AML-193 (cell line): ENCODE measurements at regions not wholly inside any gene's neighbourhood (a gene's known extent, or its start where the extent isn't known, plus 50 kb on each side); places are given as distances from the start of the nearest gene placed in this dataset.

ENCODE experiments used
- DNase-seq, 2 experiments: peaks; one replicate each; lab custom pipeline; 2025; lab: John Stamatoyannopoulos, UW

DNA sequence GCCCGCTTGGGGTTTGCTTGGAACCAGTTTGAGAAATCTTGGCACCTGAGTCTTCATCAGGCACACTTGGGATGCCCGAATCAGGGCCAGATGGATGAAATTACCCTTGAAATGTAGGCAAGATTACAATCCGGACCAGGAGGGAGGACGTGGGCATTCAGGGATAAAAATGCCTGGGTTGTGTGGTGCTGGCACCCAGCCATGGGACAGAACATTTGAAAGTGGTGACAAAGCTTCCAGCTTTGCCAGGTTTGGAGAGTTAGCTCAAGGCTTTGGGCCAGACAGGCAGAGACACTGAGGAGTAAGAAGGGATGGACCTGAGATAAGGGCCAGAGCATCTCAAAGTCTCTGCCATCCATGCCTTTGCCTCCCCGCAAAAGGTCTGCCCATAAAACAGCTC, 182.2 kb downstream of the TTC32 start:
- DNase-seq: no peak

DNA sequence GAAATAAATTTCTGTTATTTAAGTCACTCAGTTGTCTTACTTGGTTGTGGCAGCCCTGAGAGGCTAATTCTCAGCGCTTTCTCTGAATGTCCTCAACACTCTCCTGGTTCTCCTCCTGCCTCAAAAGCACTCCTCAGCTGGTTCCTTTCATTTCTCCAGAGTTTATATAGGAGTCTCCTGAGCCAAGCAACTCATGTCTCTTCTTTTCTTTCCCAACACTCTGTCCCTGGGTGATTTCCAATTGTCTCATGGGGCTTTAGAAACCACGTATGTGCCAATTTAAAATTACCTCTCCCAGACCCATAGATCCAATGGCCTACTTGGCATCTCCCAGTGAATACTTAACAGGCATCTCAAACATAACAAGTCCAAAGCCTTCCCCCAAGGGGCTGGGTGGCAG, 184.3 kb downstream of the TTC32 start:
- DNase-seq: no peak

DNA sequence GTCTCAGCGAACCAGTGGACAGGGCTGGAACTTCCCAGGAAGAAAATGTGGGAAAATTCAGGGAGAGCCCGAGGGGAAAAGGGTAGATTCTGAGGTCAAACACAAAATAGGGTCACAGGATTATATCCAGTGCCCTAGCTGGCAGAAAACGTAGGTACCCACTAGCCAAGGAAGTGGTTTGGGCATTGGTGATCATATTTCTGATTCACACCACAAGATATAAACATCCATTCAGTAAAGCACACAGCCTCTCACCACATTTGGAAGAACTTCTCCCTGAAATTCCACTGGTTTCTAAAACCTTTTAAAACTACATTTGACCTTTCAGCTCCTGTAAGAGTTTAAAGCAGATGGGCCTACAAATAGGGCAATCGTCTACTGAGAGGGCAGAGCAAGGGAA, 186.9 kb downstream of the TTC32 start:
- no peak for DNase-seq

DNA sequence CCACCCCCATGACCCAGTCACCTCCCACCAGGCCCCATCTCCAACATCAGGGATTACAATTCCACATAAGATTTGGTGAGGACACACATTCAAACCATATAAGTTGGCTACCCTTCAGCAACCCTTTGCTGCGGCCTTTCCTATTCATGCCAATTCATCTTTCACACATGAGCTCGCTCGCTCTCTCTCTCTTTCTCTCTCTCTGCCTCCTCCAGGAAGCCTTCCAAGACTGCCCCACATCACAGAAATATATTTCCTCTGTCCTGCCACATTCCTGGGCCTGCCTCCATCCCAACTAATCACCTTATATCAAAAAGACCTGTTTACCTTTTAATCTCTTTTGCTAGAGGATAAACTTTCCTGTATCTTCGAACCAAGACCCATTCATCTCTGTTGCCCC, 188.9 kb downstream of the TTC32 start:
- no peak for DNase-seq

DNA sequence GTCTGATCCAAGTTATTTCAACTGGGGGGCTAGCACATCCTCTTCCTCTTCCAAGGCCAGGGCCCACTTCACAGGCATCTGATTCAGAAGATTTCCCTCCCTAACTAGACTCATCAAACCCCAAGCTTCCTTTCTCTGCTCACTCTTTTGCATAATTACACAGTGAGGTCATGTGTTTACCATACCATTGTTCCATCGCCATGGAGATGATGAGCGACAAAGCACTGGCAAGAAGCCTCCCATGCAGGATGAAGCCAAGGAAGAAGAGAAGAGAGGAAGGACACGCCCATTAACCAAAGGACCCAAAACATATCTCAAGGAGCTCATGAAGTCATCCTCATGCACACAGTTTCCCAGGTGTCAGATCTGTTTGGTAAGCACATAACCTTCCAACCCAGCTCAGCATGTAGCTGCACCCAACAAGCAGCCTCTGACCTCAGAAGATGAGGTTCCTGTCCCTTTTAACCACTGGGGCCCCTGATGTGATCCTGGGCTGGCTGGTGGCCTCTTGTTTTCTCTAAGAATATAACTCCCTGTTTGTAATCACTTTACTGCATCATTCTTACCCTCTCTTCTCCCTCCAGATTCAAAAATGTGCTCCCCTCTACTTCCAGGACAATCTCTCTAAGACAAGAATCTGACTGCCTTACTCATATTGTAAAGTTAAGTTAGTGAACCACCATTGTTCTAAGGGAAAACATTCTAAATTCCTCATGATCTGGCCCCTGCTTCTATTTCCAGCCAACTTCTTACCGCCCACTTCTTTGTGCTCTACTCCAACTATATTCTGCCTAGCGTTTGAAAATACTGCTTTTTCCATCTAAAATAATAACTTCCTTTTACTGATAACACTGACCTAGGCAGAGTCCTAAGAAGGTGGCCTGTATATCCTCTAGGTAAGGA, 190.1 kb downstream of the TTC32 start:
- no peak for DNase-seq

DNA sequence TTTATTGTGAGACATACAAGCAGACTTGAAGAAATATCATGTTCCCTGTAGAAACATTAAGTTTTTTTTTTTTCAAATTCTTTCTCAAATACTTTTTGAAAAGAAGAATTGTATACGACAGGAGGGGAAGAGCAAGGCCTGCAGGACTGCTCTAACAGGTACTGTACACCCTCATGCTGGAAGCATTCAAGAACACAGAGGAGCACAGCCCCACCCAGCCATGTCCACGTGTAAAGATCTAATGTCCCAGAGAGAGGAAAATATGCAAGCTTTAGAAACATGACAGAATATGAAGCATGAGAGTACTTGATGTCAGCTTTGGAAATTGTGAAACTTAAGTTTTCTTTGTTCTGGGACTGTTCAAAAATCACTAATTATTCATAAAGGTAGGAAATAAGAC, 191.6 kb downstream of the TTC32 start:
- no peak for DNase-seq

DNA sequence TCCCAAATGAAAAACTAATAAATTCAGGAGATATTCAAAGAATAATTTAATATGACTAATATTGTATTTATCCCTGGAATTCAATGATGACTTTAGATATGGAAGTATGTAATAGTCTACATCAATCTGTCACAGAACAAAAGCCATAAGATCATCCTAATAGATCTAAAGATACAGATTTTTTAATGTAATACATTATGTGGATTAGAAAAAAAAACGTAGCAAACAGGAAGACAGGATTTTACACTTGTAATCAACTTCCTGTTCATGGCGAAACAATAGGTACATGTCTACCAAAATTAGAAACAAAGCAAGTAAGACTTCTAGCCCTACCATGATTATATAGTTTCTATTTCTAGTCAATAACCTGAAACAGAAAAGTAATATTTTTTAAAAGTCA, 192.2 kb downstream of the TTC32 start:
- no peak for DNase-seq

DNA sequence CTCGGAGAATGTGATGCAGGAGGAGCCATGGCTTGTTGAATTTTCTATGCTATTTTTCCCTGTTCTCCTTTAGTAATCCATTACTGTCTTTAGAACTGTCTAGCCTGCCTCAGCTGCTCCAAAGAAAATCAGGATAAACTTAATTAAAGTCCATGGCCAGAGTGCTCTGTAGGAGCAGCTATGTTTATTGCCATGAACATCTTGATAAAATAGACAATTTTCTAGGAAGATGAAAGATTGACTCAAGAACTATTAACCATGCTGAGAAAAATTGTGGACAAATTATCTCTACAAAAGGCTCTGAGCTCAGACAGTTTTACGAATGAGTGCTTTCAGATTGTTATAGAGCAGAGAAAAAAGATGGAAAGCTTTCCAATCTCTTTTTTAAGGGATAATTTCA, 193.0 kb downstream of the TTC32 start:
- DNase-seq: no peak

DNA sequence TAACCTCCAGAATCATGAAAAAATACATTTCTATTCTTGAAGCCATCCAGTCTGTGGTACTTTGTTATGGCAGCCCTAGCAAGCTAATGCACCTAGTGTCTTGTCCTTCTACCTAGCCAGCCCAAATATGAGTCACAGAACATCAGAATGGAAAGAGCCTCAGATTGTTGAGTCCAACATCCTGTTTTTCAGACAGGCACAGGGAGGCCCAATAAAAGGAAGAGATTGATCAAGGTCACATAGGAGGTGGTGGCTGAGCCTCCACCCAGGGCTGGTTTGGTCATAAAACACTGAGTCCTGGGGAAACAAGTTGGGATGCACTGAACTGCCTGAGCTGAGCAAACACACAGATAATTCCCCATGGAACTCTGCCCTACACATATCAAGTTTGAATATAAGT, 195.5 kb downstream of the TTC32 start:
- DNase-seq: no peak

DNA sequence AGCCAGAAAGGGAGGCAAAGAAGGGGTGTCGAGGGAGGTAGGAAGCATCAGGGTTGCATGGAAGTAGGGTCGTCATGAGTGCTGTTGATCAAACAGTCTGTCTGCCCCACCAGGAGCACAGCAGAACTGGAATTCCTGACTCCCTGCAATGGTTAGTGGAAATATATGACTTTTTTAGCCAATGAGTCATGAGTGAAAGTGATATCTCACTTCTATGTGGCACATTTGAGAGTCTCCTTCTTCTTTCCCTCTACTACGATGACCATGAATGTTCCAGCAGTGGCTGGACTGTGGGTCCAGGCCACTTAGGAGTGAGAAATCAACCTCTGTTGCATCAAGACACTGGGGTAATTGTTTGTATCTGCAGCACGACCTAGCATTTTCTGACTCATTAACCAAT, 199.5 kb downstream of the TTC32 start:
- DNase-seq: no peak

DNA sequence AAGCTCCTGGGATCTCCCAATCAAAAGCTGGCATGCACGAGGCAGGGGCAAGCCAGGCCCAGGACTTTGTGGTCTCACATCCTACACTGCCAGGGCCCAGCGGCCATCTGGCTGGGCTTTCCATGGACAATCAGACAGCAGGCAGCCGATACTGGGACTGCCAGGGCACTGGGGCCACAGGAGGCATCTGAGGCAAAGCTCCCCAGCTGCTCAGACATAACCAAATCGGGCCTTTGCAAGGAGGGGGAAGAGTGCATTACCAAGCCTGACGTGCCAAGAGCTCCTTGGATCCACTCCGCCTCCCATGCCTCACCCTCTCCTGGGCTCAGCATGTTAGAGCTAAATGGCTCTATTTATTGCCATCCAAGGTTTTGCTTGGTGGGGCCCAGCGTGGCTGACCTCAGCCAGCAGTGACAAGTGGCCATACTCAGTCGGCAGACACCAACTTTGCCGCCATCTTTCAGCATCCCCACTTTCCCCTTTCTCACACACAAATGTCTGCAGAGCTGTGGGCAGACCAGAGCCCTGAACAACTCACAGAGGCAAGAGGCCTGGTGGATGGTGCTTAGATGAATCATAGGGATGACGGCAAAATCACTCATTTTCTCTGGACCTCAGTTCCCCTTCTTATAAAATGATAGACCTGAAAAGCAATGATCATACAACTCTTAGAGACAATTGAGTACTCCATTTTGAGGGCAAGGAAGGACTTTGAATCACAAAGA, 200.8 kb downstream of the TTC32 start:
- no peak for DNase-seq

DNA sequence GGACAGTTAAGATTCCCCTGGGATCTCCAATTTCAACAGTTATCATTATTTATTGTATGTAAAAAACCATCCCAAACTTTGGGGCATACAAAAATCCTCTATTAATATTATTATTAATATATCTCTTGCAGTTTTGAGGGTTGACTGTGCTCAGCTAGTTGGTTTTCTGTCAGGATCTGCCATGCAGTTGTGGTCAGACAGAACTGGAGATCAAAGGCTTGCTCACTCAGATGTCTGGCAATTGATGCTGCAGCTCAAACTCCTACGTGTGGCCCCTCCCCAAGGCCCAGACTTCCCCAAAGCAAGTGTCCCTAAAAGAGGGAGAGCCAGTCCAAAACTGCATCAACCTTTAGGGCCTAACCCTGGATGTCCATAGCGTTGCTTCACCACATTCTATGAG, 204.7 kb downstream of the TTC32 start:
- DNase-seq: no peak

DNA sequence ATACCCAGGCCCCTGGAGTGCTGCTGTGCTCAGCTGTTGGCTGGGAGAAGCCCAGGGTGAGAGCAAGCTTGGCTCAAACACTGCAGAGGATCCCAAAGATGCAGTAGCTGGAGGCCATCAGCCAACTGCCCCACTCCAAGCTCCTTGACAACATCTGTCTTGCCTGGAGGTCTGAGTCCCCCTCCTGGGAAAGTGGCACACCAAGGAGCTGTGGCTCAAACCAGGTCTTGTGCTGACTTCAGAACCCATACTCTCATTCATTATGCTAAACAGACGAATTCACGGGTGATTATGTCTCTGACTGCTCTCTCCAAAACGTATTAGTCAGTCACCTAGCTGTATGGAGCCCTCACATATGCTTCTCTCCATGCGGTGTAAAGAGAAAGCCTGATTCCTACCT, 206.1 kb downstream of the TTC32 start:
- no peak for DNase-seq

DNA sequence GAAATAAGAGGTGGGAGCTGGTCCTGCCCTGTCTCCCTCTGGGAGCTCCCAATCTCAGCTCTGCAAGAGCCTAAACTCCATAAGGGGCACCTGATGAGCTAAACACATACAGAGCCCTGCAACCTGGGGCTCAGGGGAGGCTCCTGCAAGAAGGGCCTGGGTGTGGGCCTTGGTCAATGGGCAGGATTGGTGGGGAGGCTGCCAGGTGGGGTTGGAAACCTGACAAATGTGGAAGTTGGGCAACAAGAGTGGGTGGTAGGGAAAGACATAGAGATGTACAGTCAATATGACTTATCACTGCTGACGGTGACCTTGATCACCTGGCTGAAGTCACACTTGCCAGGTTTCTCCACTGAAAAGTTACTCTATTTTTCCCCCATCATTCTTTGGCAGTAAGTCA, 209.9 kb downstream of the TTC32 start:
- DNase-seq: no peak

DNA sequence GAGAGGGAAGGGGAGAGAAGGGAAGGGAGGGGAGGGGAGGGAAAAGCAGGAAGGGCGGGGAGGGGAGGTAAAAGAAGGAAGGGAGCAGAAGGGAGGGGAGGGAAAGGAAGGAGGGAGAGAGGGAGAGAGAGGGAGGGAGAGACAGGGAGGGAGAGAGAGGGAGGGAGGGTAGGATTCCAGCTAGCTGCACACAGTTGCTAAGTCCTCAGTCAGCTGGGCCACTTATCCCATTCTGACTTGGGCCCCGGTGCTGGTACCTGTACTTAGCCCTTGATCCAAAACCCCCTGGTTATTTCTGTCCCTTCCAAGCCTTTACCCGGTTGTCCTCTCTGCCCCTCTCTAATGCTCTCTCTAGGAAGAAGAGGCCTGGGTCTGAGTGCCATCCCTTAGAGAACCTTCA, 211.4 kb downstream of the TTC32 start:
- DNase-seq: no peak

DNA sequence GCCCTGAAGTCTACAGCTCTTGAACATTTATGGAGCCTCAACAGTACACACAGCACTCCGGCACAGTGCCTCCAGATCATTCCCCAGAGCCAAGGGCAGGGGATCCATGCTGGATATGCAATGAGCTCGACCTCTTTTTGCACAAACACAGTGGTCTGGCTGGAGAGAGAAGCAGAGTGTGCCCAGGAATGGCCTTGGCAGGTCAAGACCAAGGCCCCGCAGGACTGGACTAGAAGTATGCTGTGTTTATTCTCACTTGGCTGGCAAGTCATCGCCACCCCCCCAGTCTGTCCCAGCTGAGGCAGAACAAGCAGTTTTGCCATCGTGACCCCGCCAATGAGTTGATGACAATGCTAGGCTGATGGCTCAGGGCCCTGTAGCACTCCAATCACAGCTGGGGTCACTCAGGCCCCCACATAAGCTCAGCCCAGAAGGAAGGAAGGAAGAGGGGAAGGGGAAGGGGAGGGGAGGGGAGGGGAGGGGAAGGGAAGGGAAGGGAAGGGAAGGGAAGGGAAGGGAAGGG, 212.1 kb downstream of the TTC32 start:
- DNase-seq: no peak

DNA sequence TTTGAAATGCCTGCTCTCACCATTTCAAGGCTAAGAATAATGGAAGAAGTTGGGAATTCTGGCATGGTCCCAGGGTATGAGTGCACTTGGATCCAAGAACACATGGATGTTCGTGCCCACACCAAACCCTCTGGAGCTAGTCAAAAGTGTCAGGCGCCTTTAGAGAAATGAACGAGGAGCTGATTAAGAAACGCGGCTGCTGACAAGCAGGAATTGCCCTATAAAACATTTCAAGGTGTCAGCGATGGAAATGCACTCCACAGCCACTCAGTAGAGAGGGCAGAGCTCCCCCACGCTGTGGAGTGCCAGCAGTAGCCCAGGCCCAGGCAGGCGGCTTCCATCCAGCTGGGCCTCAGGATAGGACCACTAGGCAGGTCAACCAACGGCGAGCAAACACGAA, 213.7 kb downstream of the TTC32 start:
- no peak for DNase-seq

DNA sequence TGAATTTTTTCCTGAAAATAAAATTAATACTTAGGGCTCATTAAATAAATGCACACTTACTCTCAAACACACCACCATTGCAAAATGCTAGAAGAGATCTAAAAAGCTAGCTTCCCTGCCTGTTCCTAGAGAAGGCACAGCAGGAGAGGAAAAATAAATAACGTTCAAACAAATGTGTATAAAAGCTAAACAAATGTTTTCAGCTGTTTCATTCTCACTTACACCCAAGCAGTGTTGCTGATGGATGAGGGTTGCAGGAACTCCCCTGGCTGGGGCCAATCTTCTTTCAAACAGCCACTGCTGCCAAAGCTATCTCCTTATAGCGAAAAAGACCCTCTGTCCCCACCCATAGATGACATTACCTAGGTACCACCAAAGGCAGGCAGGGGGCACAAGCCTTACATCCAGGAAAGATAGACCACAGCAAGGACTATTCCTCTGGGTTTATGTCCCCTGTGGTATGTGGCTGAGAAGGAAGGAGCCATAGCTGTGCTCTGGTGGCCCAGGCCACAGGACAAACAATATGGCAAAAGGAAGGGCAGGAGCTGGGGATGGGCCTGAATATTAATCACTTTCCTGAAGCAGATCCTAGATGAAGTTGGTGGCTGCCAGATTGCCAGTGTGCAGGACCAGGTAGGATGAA, 214.6 kb downstream of the TTC32 start:
- DNase-seq: no peak

DNA sequence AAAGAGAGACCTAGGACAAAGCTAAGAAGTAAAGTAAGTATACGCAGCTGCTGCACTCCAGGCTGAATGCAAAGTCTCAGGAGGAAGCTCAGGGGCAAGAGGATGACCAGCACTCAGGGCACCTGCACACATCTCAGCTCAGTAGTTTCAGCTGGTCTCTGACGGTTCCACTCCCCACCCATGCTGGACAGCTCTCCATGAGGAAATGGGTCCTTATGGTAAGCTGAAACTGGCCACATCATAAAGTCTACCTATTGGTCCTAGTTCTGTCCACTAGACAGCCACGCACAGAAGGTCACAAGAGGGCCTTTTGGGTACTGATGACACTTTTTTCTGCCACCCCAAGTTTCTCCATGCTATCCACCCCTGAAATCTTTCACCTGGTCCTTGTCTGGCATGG, 215.3 kb downstream of the TTC32 start:
- no peak for DNase-seq

DNA sequence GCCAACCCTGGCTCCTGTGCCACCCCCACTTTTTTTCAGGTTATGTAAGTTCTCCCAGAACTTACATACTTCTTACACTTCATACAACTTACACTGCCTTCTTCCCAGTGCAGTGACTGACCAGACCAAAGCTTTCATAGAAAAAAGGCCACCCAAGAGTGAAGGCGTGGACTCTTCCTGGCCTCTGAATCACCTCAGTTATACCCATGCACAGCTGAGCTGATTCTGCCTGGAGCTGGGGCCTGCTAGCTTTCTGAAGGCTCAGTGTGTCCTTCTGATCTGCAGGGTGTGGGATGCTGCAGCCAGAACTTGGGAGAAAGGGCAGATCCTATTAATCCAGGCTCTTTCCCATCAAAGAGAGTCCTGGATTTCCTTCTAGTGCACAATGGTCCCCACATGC, 216.1 kb downstream of the TTC32 start:
- DNase-seq: no peak

DNA sequence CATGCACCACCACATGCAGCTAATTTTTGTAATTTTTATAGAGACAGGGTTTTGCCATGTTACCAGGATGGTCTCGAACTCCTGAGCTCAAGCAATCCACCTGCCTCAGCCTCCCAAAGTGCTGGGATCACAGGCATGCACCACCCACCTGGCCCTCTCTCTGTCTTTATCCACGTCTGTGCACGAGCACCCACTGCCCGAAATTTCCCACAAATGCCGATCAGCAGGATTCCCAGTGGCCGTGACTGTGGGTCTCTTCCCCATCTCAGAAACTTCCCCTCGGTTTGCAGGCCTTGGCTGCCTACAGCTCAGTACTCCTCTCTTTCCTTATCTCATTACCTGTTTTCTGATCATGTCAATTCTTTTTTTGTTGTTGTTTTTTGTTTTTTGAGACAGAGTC, 217.3 kb downstream of the TTC32 start:
- no peak for DNase-seq

DNA sequence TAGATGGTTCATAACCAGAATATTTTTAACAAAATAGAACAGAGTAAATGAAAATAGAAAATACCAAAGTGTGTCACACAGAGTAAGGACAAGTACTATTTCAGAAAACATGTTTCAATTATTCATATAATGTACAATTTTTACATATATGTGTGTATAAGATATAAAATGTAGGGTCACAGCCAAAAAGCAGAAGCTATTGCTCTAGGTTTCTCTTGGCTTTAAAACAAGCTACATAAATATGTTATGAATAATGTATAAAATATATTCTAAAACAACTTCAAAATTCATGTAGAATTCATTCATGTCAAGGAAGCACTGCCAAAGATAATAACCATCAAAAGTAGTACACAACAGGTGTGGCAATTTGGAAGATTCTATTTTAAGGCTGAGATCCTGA, 218.2 kb downstream of the TTC32 start:
- no peak for DNase-seq

DNA sequence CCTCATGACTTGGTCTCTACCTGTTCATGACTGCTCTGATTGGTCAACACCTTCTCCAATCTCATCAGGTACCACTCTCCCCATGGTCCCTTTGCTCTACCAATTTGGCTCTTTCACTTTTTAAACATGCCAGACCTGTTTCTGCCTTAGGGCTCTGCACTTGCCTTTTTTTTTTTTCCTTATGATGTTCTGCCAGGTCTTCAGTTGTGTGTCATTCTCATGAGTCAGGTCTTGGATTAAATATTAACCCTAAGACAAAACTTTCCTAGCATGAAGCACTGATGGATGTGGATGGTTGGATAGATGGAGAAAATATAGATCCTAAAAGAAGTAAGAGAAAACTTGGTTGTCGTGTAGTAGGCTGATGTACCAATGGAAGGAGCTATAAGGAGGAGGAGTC, 219.3 kb downstream of the TTC32 start:
- DNase-seq: no peak
